8988T (cell line): ENCODE measurements at regions not wholly inside any gene's neighbourhood (a gene's known extent, or its start where the extent isn't known, plus 50 kb on each side); places are given as distances from the start of the nearest gene placed in this dataset.
"Not testable (repeated sequence)": the region's sequence is repeated elsewhere in the genome, so short reads cannot be mapped to it uniquely, and the experiment has no call there.

Experiments
- DNase-seq: peaks from one replicate; pipeline ENCODE4 v3.0.0; 2011

- DNase-seq, result no peak
Observed at GRCh38 chr6:170006900-170007467, 255.6 kb downstream of the ERMARD start.

- DNase-seq, result no peak
Observed at GRCh38 chr6:170006071-170006899, 254.9 kb downstream of the ERMARD start.

- DNase-seq, result no peak
Observed at GRCh38 chr6:170005665-170006064, 254.2 kb downstream of the ERMARD start.

GRCh38 chr6:170004585-170005210 is 253.3 kb downstream of the ERMARD start:
- DNase-seq, result no peak

- no peak for DNase-seq
Observed at GRCh38 chr6:170003451-170004160, 252.2 kb downstream of the ERMARD start.

- DNase-seq, result no peak
Observed at GRCh38 chr6:170003027-170003426, 251.6 kb downstream of the ERMARD start.

- DNase-seq, result not testable (repeated sequence)
Observed at GRCh38 chr6:170001782-170002181, 250.4 kb downstream of the ERMARD start.

- no peak for DNase-seq
Observed at GRCh38 chr6:170000071-170000843, 248.8 kb downstream of the ERMARD start.

- no peak for DNase-seq
Observed at GRCh38 chr6:169999367-169999766, 247.9 kb downstream of the ERMARD start.

- DNase-seq, result no peak
Observed at GRCh38 chr6:169998457-169998856, 247.0 kb downstream of the ERMARD start.

- DNase-seq, result no peak
Observed at GRCh38 chr6:169997930-169998218, 246.5 kb downstream of the ERMARD start.

- no peak for DNase-seq
Observed at GRCh38 chr6:169997187-169997929, 245.9 kb downstream of the ERMARD start.

- no peak for DNase-seq
Observed at GRCh38 chr6:169996378-169997051, 245.1 kb downstream of the ERMARD start.

GRCh38 chr6:169994739-169995138 is 243.3 kb downstream of the ERMARD start:
- no peak for DNase-seq

- DNase-seq, result no peak
Observed at GRCh38 chr6:169993861-169994481, 242.5 kb downstream of the ERMARD start.

- DNase-seq, result no peak
Observed at GRCh38 chr6:169991913-169992312, 240.5 kb downstream of the ERMARD start.

- no peak for DNase-seq
Observed at GRCh38 chr6:169991031-169991390, 239.6 kb downstream of the ERMARD start.

- no peak for DNase-seq
Observed at GRCh38 chr6:169990095-169991030, 238.9 kb downstream of the ERMARD start.

- no peak for DNase-seq
Observed at GRCh38 chr6:169989594-169989993, 238.2 kb downstream of the ERMARD start.
